ENCODE measurements at regions not wholly inside any gene's neighbourhood (a gene's known extent, or its start where the extent isn't known, plus 50 kb on each side); places are given as distances from the start of the nearest gene placed in this dataset.
"Not testable (repeated sequence)": the region's sequence is repeated elsewhere in the genome, so short reads cannot be mapped to it uniquely, and the experiment has no call there.

GRCh38 chr15:20089541-20089940 lies 452.1 kb downstream of the GOLGA6L6 start:
- not testable (repeated sequence) for DNase-seq (ENCODE audit: low read depth)

DNA sequence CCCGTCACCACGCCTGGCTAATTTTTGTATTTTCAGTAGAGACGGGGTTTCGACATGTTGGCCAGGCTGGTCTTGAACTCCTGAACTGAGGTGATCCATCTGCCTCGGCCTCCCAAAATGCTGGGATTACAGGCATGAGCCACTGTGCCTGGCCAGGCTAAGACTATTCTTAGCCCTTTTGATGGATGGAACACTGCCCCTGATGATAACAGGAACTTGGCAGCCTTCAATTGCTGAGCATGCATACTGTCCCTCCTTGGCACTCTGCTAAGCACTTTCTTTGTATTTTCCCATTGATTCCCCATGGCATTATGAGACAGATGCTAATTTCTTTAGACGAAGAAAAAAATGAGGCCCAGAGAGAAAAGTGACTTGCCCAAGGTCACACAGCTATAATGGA lies 457.6 kb downstream of the GOLGA6L6 start:
- DNase-seq (ENCODE audit: low read depth): not testable (repeated sequence)

- DNase-seq (ENCODE audit: low read depth): not testable (repeated sequence)
Measured at GRCh38 chr15:20074082-20074481, 467.5 kb downstream of the GOLGA6L6 start.

- DNase-seq (ENCODE audit: low read depth): not testable (repeated sequence)
Measured at GRCh38 chr15:20069043-20069442, 472.6 kb downstream of the GOLGA6L6 start.

DNA sequence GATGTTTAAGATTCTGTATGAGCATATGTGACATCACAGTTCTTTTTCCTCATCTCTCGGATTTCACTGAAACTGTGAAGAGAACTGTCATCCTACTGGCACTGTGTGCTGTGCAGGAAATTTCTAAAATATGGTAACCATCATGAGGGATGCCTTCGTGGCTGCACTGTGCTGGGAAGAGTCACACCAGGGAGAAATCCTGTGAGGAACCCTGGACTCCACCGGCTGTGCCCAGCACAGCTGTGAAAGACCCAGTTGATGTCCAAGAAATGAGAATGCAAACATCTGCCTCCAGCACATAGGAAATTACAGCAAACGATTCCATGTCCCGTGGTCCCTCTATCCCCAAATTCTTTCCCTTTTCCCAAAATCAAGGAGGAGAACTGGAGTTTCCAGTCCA lies 475.4 kb downstream of the GOLGA6L6 start:
- not testable (repeated sequence) for DNase-seq (ENCODE audit: low read depth)

- not testable (repeated sequence) for DNase-seq (ENCODE audit: low read depth)
Measured at GRCh38 chr15:20065508-20065907, 476.1 kb downstream of the GOLGA6L6 start.

DNA sequence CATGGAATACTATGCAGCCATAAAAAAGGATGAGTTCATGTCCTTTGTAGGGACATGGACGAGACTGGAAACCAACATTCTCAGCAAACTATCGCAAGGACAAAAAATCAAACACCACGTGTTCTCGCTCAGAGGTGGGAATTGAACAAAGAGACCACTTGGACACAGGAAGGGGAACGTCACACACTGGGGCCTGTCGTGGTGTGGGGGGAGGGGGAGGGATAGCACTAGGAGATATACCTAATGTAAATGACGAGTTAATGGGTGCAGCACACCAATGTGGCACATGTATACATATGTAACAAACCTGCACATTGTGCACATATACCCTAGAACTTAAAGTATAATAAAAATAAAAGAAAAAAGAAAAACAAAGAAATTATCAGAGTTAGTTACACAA lies 478.4 kb downstream of the GOLGA6L6 start:
- DNase-seq (ENCODE audit: low read depth): not testable (repeated sequence)

- DNase-seq (ENCODE audit: low read depth): not testable (repeated sequence)
Measured at GRCh38 chr15:20060838-20061237, 480.8 kb downstream of the GOLGA6L6 start.

DNA sequence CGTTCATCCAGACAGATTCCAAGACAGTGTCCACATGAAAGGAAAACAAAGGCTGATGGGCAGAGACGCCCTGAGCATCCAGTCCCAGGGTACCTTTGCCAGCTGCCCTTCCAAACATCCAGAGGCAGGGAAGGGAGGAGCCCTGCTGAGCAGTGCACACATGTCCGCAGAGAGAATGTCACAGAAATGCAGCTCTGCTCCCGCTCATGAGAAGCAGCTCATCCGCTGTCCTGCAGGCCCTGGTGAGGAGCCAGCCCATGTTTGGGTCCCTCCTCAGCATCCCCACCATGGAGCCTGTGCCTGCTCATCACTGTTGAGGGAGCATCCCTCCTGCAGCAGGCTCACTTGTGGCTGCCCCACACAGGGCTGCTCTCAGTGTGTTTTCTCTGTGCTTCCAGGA lies 484.7 kb downstream of the GOLGA6L6 start:
- not testable (repeated sequence) for DNase-seq (ENCODE audit: low read depth)

DNA sequence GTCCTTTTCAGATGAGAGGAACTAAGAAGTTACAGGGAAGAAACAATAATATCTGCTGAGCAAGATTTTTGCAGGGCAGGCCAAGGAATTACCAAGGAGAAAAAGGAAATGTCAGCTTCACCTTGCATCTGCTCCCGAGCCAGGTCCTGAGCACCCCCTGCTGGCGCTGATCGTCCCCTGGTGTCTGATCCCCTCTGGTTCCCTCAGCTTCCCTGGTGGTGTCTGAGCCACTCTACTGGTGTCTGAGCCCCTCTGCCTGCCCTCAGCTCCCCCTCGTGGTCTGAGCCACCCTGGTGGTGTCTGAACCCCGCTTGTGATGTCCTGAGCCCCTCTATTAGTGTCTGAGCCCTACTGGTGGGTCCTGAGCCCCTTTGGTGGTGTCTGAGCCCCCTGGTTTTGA lies 485.7 kb downstream of the GOLGA6L6 start:
- not testable (repeated sequence) for DNase-seq (ENCODE audit: low read depth)

DNA sequence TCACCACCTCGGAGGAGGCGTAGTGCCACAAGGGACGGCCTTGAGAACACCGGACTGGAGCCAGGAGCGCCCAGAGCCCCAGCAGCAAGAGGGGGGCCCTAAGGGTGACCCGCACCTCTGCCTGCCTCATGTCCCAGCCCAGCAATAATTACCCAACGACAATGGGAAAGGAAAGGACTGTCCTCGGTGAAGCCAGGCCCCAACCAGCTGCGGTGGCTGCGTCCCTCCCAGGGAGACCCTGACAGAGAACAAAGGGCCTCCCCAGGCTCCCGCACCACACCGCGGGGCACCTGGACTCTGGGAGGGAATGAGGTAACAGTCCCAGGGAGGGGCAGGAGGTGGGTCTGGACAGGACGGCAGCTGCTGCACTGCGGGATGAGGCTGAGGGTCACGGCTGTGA lies 493.4 kb downstream of the GOLGA6L6 start:
- not testable (repeated sequence) for DNase-seq (ENCODE audit: low read depth)

GRCh38 chr15:20045165-20045564 lies 496.4 kb downstream of the GOLGA6L6 start:
- not testable (repeated sequence) for DNase-seq (ENCODE audit: low read depth)

DNA sequence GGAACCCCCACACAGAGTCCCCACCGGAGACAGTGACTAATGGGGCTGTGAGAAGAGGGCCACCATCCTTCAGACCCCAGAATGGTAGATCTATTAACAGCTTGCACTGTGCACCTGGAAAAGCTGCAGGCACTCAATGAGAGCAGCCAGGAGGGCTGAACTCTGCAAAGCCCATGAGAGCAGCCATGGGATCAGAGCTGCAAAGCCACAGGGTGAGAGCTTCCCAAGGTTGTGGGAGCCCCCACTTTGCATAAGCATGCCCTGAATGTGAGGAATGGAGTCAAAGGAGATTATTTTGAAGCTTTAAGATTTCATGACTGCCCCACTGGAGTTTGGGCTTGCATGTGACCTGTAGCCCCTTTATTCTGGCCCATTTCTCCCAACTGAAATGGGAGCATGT lies 500.9 kb downstream of the GOLGA6L6 start:
- not testable (repeated sequence) for DNase-seq (ENCODE audit: low read depth)

GRCh38 chr15:20025040-20025439 lies 516.6 kb downstream of the GOLGA6L6 start:
- DNase-seq (ENCODE audit: low read depth): not testable (repeated sequence)

- not testable (repeated sequence) for DNase-seq (ENCODE audit: low read depth)
Measured at GRCh38 chr15:20022349-20022748, 519.3 kb downstream of the GOLGA6L6 start.

- not testable (repeated sequence) for DNase-seq (ENCODE audit: low read depth)
Measured at GRCh38 chr15:20021351-20021750, 520.2 kb downstream of the GOLGA6L6 start.

DNA sequence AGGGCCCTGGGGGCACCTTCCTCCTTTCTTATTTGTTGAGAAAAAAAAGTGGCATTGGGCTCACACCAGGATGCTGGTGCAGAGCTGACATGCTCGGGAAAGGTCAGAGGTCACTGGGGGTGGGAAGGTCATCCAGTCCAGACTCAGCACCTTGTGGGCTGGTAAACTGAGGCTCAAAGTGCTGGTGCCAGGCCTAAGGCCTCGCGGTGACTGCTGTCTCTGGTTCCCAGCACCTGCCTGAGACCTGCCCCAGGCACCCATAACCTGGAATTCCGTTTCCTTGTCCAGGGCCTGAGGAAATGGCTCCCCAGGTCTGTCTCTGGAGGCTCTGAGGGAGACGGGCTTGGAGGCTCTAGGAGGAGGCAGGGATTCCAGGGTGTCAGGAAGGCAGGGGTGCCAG lies 521.0 kb downstream of the GOLGA6L6 start:
- DNase-seq (ENCODE audit: low read depth): not testable (repeated sequence)

- not testable (repeated sequence) for DNase-seq (ENCODE audit: low read depth)
Measured at GRCh38 chr15:20019758-20020157, 521.8 kb downstream of the GOLGA6L6 start.

DNA sequence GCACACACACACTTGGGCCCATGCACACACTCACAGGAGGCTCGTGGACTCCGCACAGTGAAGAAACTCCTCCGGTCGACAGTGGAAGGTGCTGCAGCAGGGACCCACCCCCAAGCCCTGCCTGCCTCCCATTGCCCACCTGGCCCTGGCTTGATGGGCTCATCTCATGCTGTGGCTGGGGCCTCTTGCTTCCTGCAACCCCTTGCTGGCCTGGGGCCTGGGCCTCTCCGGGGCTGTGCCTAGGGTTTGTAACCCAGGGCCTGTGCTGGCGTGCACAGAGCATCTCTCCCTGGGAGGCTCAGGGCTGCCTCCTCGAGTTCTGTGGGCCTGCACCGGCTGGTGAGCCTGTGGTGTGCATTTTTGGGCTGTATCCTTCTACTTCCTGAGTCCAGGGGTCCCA lies 524.0 kb downstream of the GOLGA6L6 start:
- DNase-seq (ENCODE audit: low read depth): not testable (repeated sequence)

GRCh38 chr15:20016941-20017340 lies 524.7 kb downstream of the GOLGA6L6 start:
- DNase-seq (ENCODE audit: low read depth): not testable (repeated sequence)

- not testable (repeated sequence) for DNase-seq (ENCODE audit: low read depth)
Measured at GRCh38 chr15:20012837-20013236, 528.8 kb downstream of the GOLGA6L6 start.

- DNase-seq (ENCODE audit: low read depth): not testable (repeated sequence)
Measured at GRCh38 chr15:20010759-20011158, 530.8 kb downstream of the GOLGA6L6 start.

- not testable (repeated sequence) for DNase-seq (ENCODE audit: low read depth)
Measured at GRCh38 chr15:20009619-20010018, 532.0 kb downstream of the GOLGA6L6 start.

- not testable (repeated sequence) for DNase-seq (ENCODE audit: low read depth)
Measured at GRCh38 chr15:20007338-20007737, 534.3 kb downstream of the GOLGA6L6 start.

All from activated gamma-delta T cell treated with anti-CD3 and anti-CD28 coated beads, Interleukin-2, amount 50 U/mL, for 16 hours (primary cell).